ENCODE measurements at regions not wholly inside any gene's neighbourhood (a gene's known extent, or its start where the extent isn't known, plus 50 kb on each side); places are given as distances from the start of the nearest gene placed in this dataset.
"Not testable (repeated sequence)": the region's sequence is repeated elsewhere in the genome, so short reads cannot be mapped to it uniquely, and the experiment has no call there.

DNA sequence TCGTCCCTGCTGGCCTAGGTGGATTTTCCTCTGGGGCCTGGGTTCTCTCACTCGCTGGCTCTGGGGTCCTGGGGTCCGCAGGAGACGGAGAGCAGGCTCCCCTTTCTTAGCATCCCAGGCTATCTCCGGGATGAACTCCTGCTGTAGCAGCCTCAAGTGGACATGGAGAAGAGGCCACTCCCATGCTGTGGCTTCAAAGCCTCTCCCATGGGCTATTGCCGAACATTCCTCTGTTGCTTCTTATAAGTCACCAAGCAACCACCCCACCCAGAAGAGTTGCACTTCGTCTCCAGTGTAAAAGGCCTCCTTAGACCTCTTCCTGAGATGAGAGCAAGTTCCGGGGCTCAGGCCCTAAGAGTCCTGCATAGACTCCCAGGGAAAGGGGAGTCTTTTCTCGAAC lies 124.0 kb upstream of the RCN1 start:
- DNase-seq (ENCODE audit: low spot score): no peak
- in situ Hi-C loops (cut with HindIII; ENCODE audit: low sequenced_read_pairs): no loop called here

DNA sequence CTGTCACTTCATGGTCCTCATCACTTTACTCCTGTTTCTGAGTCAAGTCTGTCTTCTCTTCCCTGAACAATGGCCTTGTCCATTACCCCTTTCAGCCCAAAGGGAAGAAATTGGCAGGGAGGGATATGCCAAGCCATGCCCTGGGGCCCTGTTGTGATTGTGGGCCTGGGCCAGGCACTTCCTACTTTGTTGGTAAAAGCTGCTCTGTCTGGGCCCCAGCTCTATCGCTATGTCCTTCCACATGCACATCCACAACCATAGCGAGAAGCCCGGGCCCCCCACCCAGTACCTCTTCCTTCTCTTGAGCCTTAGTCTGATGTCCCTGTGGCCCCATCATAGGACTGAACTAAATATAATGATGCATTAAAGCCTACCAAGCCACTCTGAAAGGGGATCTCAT lies 126.7 kb upstream of the RCN1 start:
- DNase-seq (ENCODE audit: low spot score): no peak
- in situ Hi-C loops (cut with HindIII; ENCODE audit: low sequenced_read_pairs): no loop called here

GRCh38 chr11:31960126-31960525 lies 130.7 kb upstream of the RCN1 start:
- no peak for DNase-seq (ENCODE audit: low spot score)
- in situ Hi-C loops (cut with HindIII; ENCODE audit: low sequenced_read_pairs): no loop called here

DNA sequence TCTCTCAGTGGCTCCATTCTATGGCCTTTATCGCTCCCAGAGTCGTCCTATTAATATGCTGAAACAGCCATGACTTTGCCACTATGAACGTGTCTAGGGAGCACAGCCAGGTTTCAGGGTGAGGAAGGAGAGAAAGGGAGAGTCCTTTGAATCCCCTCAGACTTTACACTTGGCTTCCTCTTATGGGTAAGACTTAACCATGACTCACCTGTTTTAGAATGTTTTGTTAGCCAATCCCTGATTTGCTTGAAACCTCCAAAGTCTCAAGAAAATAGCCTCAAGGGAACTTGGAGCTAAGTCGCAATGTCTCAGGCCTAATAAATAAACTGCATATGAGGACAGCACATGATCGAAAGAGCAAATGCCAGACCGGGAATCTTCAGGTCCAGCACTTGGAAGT lies 131.2 kb upstream of the RCN1 start:
- no peak for DNase-seq (ENCODE audit: low spot score)
- in situ Hi-C loops (cut with HindIII; ENCODE audit: low sequenced_read_pairs): no loop called here

GRCh38 chr11:31958076-31958735 lies 132.7 kb upstream of the RCN1 start:
- in situ Hi-C loops (cut with HindIII; ENCODE audit: low sequenced_read_pairs): no loop called here
- DNase-seq (ENCODE audit: low spot score): peak; percentile 70

- DNase-seq (ENCODE audit: low spot score): no peak
- in situ Hi-C loops (cut with HindIII; ENCODE audit: low sequenced_read_pairs): no loop called here
These were observed 133.2 kb upstream of the RCN1 start for GRCh38 chr11:31957674-31958073.

- in situ Hi-C loops (cut with HindIII; ENCODE audit: low sequenced_read_pairs): no loop called here
- DNase-seq (ENCODE audit: low spot score): no peak
These were observed 134.6 kb upstream of the RCN1 start for GRCh38 chr11:31956310-31956709.

DNA sequence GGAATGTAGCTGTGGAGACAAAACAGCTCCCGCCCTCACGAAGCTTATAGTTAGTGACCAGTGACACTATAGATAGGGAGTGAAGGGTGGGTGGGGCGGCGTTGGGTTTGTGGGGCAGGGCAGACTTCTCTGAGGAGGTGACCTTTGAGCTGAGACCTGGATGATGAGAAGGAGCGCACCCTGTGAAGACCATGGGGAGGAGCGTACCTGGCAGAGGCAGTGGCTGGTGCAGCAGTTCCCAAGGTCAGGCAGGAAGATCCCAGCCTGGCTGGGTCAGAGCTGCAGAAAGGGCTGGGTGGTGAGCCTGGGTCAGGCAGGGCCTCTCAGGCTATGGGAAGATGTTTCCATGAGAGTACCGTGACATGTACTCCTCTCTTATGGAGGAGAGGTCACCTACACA lies 135.0 kb upstream of the RCN1 start:
- no peak for DNase-seq (ENCODE audit: low spot score)
- in situ Hi-C loops (cut with HindIII; ENCODE audit: low sequenced_read_pairs): no loop called here

- in situ Hi-C loops (cut with HindIII; ENCODE audit: low sequenced_read_pairs): no loop called here
- no peak for DNase-seq (ENCODE audit: low spot score)
These were observed 137.0 kb upstream of the RCN1 start for GRCh38 chr11:31953803-31954327.

- in situ Hi-C loops (cut with HindIII; ENCODE audit: low sequenced_read_pairs); DNase-seq (ENCODE audit: low spot score): not testable (repeated sequence)
These were observed 138.6 kb upstream of the PAX6 start for GRCh38 chr11:31949733-31950200.

DNA sequence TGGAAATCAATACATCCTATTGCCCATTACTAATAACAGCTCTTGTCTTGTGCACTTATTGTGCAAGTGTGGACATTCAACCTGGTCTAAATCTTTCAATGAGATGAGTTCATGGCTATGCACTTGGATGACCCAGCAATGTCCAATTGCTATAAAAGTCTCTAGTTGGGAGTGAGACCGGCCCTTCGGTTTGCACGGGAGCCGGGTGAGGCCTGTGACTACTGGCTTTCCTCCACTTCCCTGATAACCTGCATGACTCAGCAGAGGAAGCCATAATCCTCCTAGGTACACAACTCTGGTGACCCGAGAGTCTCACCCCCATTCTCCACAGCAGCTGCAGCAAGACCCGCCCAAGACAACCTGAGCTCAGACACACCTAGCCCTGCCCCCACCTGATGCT lies 135.9 kb upstream of the PAX6 start:
- in situ Hi-C loops (cut with HindIII; ENCODE audit: low sequenced_read_pairs): no loop called here
- no peak for DNase-seq (ENCODE audit: low spot score)

GRCh38 chr11:31943056-31943780 lies 132.1 kb upstream of the PAX6 start:
- no peak for DNase-seq (ENCODE audit: low spot score)
- in situ Hi-C loops (cut with HindIII; ENCODE audit: low sequenced_read_pairs): no loop called here

GRCh38 chr11:31940371-31941037 lies 129.4 kb upstream of the PAX6 start:
- DNase-seq (ENCODE audit: low spot score): peak; percentile 14
- in situ Hi-C loops (cut with HindIII; ENCODE audit: low sequenced_read_pairs): no loop called here

GRCh38 chr11:31939004-31939403 lies 127.9 kb upstream of the PAX6 start:
- in situ Hi-C loops (cut with HindIII; ENCODE audit: low sequenced_read_pairs): no loop called here
- DNase-seq (ENCODE audit: low spot score): no peak

DNA sequence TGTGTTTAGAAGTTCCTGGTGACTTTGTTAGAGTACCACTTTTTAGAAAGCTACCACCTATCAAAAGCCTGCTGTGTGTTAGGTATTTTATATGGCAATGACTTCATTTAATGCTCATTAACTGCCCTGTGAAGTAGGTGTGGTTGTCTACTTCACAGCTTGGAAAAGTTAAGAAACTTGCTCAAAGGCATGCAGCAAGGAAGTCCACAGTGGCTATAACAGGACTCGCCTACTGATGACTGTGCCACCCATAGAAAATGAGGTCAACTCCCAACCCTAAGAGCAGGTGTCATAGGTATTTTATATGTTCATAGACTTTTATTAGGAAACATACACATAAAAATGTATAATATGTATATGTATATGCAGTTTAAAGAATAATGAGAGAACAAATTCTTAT lies 125.2 kb upstream of the PAX6 start:
- DNase-seq (ENCODE audit: low spot score): no peak
- in situ Hi-C loops (cut with HindIII; ENCODE audit: low sequenced_read_pairs): no loop called here

GRCh38 chr11:31932879-31933278 lies 121.8 kb upstream of the PAX6 start:
- no peak for DNase-seq (ENCODE audit: low spot score)
- in situ Hi-C loops (cut with HindIII; ENCODE audit: low sequenced_read_pairs): no loop called here

DNA sequence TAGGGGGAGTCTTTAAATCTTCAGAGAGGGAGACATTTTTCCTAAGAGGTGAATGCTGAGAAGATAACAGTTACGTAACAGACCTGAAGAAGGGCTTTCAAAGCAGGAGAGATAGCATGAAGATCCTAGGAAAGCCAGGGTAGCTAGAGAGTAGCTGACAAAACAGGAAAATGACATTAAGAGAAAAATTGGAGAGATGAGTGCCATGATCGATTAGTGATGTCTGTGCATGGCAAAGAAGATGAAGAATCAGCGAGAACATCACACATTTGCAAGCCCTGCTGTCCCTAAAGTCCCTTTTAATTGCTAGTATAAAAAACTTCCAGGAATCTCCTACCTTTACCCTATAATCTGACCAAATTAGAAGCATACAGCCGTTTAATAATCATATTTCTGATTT lies 116.9 kb upstream of the PAX6 start:
- DNase-seq (ENCODE audit: low spot score): no peak
- in situ Hi-C loops (cut with HindIII; ENCODE audit: low sequenced_read_pairs): no loop called here

DNA sequence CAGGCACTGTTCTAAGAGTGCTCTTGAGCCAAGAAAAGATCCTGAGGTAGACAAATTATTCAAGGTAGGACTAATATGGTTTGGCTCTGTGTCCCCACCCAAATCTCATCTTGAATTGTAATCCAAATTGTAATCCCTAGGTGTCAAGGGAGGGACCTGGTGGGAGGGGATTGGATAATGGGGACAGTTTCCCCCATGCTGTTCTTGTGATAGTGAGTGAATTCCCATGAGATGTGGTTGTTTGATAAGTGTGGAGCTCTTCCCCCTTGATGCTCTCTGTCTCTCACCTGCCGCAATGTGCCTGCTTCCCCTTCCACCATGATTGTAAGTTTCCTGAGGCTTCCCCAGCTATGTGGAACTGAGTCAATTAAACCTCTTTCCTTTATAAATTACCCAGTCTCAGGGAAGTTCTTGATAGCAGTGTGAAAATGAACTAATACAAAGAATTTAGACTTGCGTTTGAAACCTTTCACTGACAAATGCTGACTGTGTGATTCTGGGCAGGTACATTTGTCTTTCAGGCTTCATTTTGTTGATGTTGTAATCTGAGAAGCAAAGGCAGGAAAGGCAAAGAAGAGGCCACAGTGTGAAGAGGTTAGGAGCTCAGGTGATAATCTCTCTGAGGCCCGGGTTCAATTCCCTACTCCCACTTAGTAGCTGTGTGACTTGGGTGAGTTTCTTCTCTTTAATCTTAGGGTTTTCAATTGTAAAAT lies 115.8 kb upstream of the PAX6 start:
- in situ Hi-C loops (cut with HindIII; ENCODE audit: low sequenced_read_pairs): no loop called here
- no peak for DNase-seq (ENCODE audit: low spot score)

DNA sequence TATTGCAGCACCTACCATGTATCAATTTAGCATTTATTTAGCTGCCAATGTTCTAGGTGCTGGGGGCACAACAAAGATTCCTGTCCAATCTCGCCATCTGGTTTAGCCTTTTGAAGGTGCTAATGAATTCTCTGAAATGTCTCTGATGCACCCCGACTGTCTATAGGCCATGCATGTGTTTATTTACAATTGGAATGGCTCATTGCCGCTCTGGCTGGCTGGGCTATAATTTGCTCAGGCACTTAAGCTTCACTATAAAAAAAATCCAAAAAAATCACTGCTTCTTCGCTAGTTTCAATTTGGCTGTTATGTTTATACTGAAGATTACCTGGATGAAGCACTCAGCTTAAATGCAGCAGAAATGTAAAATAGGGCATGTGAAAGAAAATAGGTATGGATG lies 115.0 kb upstream of the PAX6 start:
- DNase-seq (ENCODE audit: low spot score): peak; percentile 12
- in situ Hi-C loops (cut with HindIII; ENCODE audit: low sequenced_read_pairs): no loop called here

DNA sequence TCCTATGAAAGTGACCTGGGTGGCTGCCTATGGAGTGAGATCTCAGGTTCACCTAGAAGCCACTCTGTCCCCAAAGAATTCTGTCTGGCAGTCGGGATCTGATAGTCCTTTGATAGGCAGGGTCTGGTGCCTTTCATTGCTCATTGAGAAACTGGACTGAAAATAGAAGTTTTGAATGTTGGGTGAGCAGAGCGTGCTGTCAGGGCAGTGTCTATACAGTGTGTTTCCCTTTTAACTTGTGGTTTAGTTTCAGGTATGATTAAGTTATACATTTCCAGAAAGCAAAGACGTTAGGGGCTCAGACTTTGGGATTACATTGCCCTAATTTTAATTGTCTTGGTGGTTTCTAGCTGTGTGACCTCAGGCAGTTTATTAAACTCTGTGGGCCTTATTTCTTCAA lies 111.3 kb upstream of the PAX6 start:
- DNase-seq (ENCODE audit: low spot score): no peak
- in situ Hi-C loops (cut with HindIII; ENCODE audit: low sequenced_read_pairs): no loop called here
